NT2/D1 (cell line): ENCODE measurements at regions not wholly inside any gene's neighbourhood (a gene's known extent, or its start where the extent isn't known, plus 50 kb on each side); places are given as distances from the start of the nearest gene placed in this dataset.

Experiments
- SUZ12 ChIP-seq: IDR thresholded peaks from 2 replicates; pipeline ENCODE4 v1.6.1; 2011; ENCODE audit not compliant: insufficient read length, insufficient read depth; ENCODE audit errors: extremely low read depth
- YY1 ChIP-seq: IDR thresholded peaks from 2 replicates; pipeline ENCODE4 v1.6.1; 2011; ENCODE audit not compliant: insufficient read length, insufficient read depth
- ZNF274 ChIP-seq: IDR thresholded peaks from 2 replicates; pipeline ENCODE4 v1.6.1; 2011; ENCODE audit warnings: mild to moderate bottlenecking, low read depth, low read length

- no peak for TF ChIP-seq ZNF274
- no peak for TF ChIP-seq YY1
- TF ChIP-seq SUZ12: no peak
Measured at GRCh38 chrX:150036641-150037040, 98.3 kb upstream of the EOLA2 start.
